Lung (tissue), 11 donors: ENCODE measurements at regions not wholly inside any gene's neighbourhood (a gene's known extent, or its start where the extent isn't known, plus 50 kb on each side); places are given as distances from the start of the nearest gene placed in this dataset.
A peak's percentile ranks its signal among the peaks of the same experiment; 100 is the strongest.

Experiments used
- ATAC-seq: fragments of 200-7000 bp; cut with Tn5 transposase; one replicate; pipeline ENCODE4 v1.9.1; 2020; ENCODE audit warnings: moderate number of reproducible peaks; ENCODE audit not compliant: insufficient read depth, low FRiP score
- DNase-seq, 3 donors: peaks; one replicate each; pipeline ENCODE4 v3.0.0-alpha.2; 2013 to 2017
- H3K27ac ChIP-seq, 2 donors: one replicate each; pipeline ENCODE4 v1.5.1; 2013; ENCODE audit warnings: mild to moderate bottlenecking in 2 of 2, moderate library complexity in 2 of 2, control low read depth in 1 of 2, inconsistent platforms in 1 of 2, low read depth in 1 of 2, low read length in 1 of 2
- H3K27me3 ChIP-seq, 3 donors: one replicate each; pipeline ENCODE4 v1.5.1; 2013; ENCODE audit warnings: low read length in 2 of 3; ENCODE audit not compliant: control insufficient read depth in 3 of 3, insufficient read depth in 3 of 3
- H3K36me3 ChIP-seq, 4 donors: one replicate each; pipeline ENCODE4 v1.5.1; 2013; ENCODE audit warnings: low read length in 4 of 4, mild to moderate bottlenecking in 1 of 4, moderate library complexity in 1 of 4; ENCODE audit not compliant: control insufficient read depth in 4 of 4, insufficient read depth in 4 of 4
- H3K4me1 ChIP-seq, 5 donors: one replicate each; pipeline ENCODE4 v1.5.1; 2013; ENCODE audit warnings: low read length in 5 of 5, mild to moderate bottlenecking in 2 of 5, moderate library complexity in 1 of 5; ENCODE audit not compliant: control insufficient read depth in 5 of 5, insufficient read depth in 5 of 5
- H3K4me3 ChIP-seq: one replicate; pipeline ENCODE4 v1.5.1; 2013; ENCODE audit warnings: mild to moderate bottlenecking, control low read depth, moderate library complexity
- H3K9ac ChIP-seq, 2 donors: one replicate each; pipeline ENCODE4 v1.5.1; 2013; ENCODE audit warnings: low read length in 2 of 2, control low read depth in 1 of 2; ENCODE audit not compliant: insufficient read depth in 1 of 2
- H3K9me3 ChIP-seq, 4 donors: one replicate each; pipeline ENCODE4 v1.5.1; 2013; ENCODE audit warnings: low read length in 3 of 4, mild to moderate bottlenecking in 1 of 4, moderate library complexity in 1 of 4; ENCODE audit not compliant: control insufficient read depth in 4 of 4, insufficient read depth in 3 of 4
- CTCF ChIP-seq: IDR thresholded peaks from 2 replicates; pipeline ENCODE4 v1.5.1; 2012; ENCODE audit warnings: mild to moderate bottlenecking; ENCODE audit errors: control extremely low read depth, extremely low read depth
- WGBS, 2 donors: extraction: QIAGEN DNeasy Blood & Tissue Kit; methylation state at CpG; one replicate each; pipeline ENCODE4 v1.1.7; 2013; 5-methylcytosine and 5-hydroxymethylcytosine counted together
- donor health status: control.
- donor health status: control.
- donor health status: Bipolar disorder and iron deficiency.
- donor health status: healthy.
- donor health status: DM: yes; HTN: yes; CAD: no.

DNA sequence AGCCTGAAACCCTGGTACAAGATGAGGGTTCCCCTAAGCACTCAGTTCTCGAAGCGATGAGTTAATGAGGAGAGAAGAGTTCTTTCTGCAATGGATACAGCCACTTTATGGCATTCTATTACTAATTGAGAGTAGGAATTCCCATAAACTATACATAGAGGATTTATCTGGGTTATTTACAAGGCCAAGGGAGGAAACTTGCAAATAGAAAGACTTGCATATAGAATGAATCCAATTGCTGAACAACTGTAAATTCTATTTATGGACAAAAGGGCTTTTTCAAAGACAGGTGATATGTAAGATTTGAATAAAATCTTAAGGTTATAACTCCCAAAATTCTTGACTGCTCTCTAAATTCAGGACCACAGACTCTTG is 182.2 kb downstream of the PPARGC1A start:
- Histone ChIP-seq H3K27ac (no peak overlapping the region), H3K4me3 (no peak overlapping the region), H3K4me1 (peaks cover 0 to 15% (median 0%) of the 10 kb centered on the region in 5 donors), H3K36me3 (no peaks in the 10 kb centered on the region), H3K9ac (no peak overlapping the region), H3K27me3 (no peaks in the 10 kb centered on the region), H3K9me3 (no peaks in the 10 kb centered on the region)
- DNase-seq (no peak), ATAC-seq (no peak)
- no peak for TF ChIP-seq CTCF
- WGBS, 2 donors: 90 to 91% methylated on average over 2 of the region's 2 CpGs

DNA sequence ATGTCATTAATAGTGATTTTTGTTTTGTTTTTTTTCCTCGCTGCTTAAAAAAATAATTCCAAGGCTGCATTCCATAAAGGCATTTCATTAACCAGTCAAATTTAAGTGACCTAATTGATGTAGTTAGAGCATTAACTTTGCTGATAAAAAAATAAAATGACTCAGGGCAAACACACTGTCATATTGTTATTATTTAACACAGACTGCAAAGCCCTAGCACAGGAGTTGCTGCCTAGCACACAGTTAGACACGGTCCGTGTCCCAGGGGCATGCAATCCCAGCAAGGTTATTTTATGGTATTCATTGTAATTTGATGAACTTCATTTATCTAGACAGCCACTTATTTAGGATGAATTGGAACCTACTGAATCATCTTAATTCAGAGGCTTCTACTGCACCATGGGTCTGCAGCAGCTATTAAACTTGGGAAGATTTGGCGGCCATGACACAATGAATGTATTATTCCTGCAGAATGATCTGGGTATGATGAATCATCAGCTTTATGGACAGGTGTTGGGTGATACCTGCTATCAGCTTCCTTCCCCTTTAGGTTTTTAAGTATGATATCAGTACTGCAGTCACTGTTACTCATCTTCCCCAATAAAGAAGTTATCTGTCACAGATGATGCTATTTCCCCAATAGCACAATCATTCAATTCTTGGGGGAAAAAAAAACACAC is 182.7 kb downstream of the PPARGC1A start:
- H3K9ac ChIP-seq: no peak overlapping the region
- DNase-seq (no peak), ATAC-seq (no peak)
- H3K9me3 ChIP-seq: no peaks in the 10 kb centered on the region
- TF ChIP-seq CTCF: no peak
- H3K27ac ChIP-seq: no peak overlapping the region
- no peaks in the 10 kb centered on the region for H3K27me3 ChIP-seq
- H3K4me3 ChIP-seq: no peak overlapping the region
- WGBS, 2 donors: 89 to 91% methylated on average over 4 of the region's 4 CpGs
- H3K36me3 ChIP-seq: no peaks in the 10 kb centered on the region
- H3K4me1 ChIP-seq: peaks cover 0 to 15% (median 0%) of the 10 kb centered on the region in 5 donors

DNA sequence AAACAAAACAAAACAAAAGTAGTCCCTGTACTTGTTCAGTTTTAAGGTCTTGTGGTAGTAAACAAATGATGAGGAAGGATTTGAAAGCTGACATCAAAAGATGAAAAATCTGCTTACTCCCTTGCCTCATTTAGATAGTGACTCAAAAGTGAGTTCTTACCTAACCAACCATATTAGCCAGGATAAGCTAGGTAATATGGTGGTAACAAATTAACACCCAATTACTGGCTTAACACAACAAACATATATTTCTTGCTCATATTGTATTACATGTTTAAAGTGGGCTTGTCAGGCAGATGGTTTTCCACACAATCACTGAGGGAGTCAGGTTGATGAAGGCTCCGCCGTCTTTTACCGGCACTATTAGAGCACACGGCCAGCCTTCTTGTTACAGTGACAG is 189.7 kb downstream of the PPARGC1A start:
- WGBS, 2 donors: 96 to 97% methylated on average over 4 of the region's 4 CpGs
- Histone ChIP-seq H3K4me1 (peaks cover 0 to 2% (median 0%) of the 10 kb centered on the region in 5 donors), H3K9ac (no peak overlapping the region), H3K27ac (no peak overlapping the region), H3K9me3 (no peaks in the 10 kb centered on the region), H3K36me3 (no peaks in the 10 kb centered on the region), H3K4me3 (no peak overlapping the region), H3K27me3 (no peaks in the 10 kb centered on the region)
- no peak for TF ChIP-seq CTCF
- DNase-seq (no peak), ATAC-seq (no peak)

GRCh38 chr4:23697722-23698121 is 192.1 kb downstream of the PPARGC1A start:
- no peak overlapping the region for H3K9ac ChIP-seq
- no peaks in the 10 kb centered on the region for H3K36me3 ChIP-seq
- no peak overlapping the region for H3K27ac ChIP-seq
- no peaks in the 10 kb centered on the region for H3K9me3 ChIP-seq
- 74 to 91% methylated on average over 3 of the region's 3 CpGs for WGBS, 2 donors
- no peak for TF ChIP-seq CTCF
- peak in 2 of 3 donors; percentile 14 to 20 for DNase-seq
- no peak for ATAC-seq
- H3K4me3 ChIP-seq: no peak overlapping the region
- peaks cover 0 to 2% (median 0%) of the 10 kb centered on the region in 5 donors for H3K4me1 ChIP-seq
- H3K27me3 ChIP-seq: no peaks in the 10 kb centered on the region
